HG03432 (cell line): ENCODE measurements at regions not wholly inside any gene's neighbourhood (a gene's known extent, or its start where the extent isn't known, plus 50 kb on each side); places are given as distances from the start of the nearest gene placed in this dataset.
"Not testable (repeated sequence)": the region's sequence is repeated elsewhere in the genome, so short reads cannot be mapped to it uniquely, and the experiment has no call there.

ENCODE experiments used
- ATAC-seq: cut with Tn5 transposase; IDR thresholded peaks from one replicate; pipeline ENCODE4 v1.9.1; 2021; ENCODE audit warnings: mild to moderate bottlenecking, moderate library complexity; ENCODE audit not compliant: unreplicated experiment

- ATAC-seq: no peak
These were observed 79.8 kb downstream of the ZNF92 start for GRCh38 chr7:65453341-65454030.

DNA sequence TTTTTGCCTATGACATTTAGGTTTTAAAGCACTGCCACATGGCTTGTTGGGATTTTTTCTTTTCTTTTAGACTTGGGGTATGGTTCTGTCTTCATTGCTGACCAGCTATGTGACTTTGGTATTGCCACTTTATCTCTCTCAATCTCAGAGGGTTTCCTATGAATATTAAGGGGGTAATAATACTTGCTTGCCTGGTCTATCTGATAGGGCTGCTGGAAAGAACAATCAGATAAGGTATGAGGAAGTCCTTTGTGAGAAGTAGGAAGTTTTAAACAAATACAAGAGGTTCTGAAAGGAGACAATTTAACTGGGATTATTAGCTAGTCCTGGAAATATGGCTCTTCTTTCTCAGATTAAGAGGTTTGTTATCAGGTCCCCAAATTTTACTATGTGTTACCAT lies 80.8 kb downstream of the ZNF92 start:
- no peak for ATAC-seq

GRCh38 chr7:65455050-65455449 lies 81.4 kb downstream of the ZNF92 start:
- not testable (repeated sequence) for ATAC-seq

GRCh38 chr7:65457705-65458104 lies 84.0 kb downstream of the ZNF92 start:
- no peak for ATAC-seq

DNA sequence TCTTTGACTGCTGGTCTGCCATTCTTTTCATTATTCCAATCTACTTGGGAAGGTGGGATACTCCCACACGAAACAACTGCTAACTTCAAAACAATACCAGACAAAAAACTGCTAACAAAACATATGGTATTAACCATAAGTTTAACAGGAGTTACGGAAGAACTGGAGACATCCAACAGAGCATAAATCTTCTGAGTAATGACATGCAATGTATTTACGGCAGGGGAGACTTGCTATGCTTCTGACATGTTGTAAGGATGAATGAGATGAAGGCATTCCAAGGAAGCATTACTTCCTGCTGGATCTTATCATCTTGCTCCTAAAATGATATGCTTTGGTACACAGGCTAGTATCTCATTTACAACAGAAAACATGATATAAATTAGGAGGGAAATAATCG lies 85.8 kb downstream of the ZNF92 start:
- ATAC-seq: no peak

GRCh38 chr7:65462148-65462716 lies 88.6 kb downstream of the ZNF92 start:
- ATAC-seq: no peak

DNA sequence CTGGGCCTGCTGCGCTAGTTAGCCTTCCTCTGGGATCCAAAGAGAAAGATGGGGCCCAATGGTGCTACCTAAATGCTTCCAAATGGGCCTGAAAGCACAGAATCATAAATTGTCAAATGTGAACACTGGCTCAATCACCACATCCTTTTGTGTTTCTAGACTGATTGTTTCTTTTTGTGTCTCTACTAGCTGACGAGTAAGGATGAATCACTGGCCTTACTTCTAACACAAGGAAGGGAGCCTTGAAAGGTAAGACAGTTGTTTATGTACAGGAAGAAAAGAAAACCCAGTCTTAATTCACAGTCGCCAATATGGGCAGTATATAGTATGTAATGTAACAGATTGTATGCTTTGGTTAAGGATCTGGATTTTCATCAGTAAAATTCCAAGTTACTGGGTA lies 89.5 kb downstream of the ZNF92 start:
- ATAC-seq: no peak

DNA sequence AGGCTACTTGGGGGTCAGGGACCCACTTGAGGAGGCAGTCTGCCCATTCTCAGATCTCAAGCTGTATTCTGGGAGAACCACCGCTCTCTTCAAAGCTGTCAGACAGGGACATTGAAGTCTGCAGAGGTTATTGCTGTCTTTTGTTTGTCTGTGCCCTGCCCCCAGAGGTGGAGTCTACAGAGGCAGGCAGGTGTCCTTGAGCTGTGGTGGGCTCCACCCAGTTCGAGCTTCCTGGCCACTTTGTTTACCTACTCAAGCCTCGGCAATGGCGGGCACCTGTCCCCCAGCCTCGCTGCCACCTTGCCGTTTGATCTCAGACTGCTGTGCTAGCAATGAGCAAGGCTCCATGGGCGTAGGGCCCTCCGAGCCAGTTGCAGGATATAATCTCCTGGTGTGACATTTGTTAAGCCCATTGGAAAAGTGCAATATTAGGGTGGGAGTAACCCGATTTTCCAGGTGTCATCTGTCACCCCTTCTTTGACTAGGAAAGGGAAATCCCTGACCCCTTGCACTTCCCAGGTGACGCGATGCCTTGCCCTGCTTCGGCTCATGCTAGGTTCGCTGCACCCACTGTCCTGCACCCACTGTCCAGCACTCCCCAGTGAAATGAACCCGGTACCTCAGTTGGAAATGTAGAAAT lies 96.4 kb downstream of the ZNF92 start:
- not testable (repeated sequence) for ATAC-seq

GRCh38 chr7:65471587-65471986 lies 97.9 kb downstream of the ZNF92 start:
- no peak for ATAC-seq

DNA sequence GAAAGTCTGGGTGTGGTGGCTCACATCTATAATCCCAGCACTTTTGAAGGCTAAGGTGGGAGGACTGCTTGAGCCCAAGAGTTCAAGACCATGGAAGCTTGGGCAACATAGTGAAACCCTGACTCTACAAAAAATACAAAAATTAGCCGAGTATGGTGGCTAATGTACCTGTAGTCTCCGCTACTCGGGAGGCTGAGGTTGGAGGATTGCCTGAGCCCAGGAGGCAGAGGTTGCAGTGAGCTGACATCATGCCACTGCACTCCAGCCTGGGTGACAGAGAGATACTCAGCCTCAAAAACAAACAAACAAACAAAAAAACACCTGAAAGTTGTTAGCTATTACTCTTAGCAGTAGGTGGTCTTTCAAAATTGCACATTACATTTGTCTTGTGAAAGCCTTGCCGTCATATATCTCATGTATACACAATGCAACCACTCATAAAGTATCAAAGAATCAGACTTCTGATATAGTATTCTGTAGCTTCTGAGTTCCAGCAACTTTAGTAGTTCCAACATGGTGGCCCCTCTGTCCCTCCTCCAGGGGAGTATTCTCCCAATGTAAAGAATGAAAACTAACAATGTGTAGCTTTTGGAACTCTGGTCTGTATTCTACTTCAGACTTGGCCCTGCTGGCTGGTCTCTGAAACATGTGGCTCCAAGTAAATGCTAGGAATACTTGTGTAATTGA lies 101.5 kb downstream of the ZNF92 start:
- ATAC-seq: peak; percentile 16

- ATAC-seq: peak; percentile 90
These were observed 102.2 kb downstream of the ZNF92 start for GRCh38 chr7:65475734-65476319.

GRCh38 chr7:65477326-65477725 lies 103.7 kb downstream of the ZNF92 start:
- ATAC-seq: no peak

- no peak for ATAC-seq
These were observed 115.7 kb downstream of the ZNF92 start for GRCh38 chr7:65489260-65489767.

DNA sequence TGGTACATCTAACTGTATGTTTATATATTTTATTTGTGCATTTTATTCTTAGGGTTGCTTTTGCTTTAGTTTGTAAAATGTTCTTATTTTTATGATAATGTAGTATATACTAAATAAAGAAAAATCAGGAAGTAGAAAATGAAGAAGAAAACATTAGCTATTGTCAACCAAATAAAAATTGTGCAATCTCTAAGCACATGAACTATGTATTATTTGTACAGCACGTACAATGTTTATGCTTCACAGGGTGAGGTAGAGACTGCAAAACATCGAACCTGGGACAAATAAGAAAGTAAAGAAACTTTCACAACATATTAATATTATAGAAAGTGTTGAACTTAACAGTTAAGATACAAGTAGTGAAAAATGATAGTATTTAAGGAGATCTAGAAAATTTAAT lies 123.0 kb downstream of the ZNF92 start:
- not testable (repeated sequence) for ATAC-seq

GRCh38 chr7:65503434-65504152 lies 129.9 kb downstream of the ZNF92 start:
- ATAC-seq: no peak

GRCh38 chr7:65504504-65505319 lies 131.1 kb downstream of the ZNF92 start:
- not testable (repeated sequence) for ATAC-seq

DNA sequence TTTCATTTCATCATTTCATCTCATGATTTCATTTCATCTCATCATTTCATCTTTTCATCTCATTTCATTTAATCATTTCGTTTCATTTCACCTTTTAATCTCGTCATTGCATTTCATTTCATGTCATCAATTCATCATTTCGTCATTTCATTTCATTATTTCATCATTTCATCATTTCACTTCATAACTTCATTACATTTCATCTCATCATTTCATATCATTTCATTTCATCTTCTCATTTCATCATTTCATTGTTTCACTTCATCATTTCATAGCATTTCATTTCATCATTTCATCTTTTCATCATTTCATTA lies 131.6 kb downstream of the ZNF92 start:
- not testable (repeated sequence) for ATAC-seq

DNA sequence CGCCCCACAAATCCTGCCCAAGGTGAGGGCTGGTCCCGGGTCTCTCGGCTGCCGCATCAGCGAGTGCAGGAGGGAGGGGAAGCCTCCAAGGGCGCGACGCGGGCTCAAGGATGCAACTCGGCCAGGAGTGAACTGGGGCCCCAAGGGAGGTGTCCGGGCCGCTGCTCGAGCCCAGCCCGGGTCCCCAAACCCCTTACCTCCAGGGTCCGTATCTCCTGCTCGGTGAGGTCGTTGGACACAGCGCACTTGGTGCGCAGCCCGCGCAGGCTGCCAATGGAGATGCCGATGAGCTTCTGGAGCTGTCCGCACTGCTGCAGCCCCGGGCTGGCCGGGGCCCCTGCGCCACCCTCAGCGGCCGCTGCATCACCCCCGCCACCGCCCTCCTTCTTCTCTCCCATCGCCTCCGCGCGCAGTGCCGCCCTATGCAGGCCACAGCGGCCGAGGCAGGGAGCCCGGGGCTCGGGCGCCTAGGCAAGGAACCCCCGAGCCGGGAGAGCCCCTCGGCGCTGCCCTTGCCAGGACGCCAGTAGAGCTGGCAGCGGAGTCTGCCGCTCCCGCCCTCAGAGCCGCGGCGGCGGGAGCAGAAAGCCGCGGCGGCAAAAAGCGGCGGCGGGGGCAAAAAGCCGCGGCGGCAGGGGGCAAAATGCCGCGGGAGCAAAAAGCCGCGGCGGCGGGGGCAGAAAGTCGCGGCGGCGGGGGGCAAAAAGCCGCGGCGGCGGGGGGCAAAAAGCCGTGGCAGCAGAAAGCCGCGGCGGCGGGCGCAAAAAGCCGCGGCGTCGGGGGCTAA lies 135.1 kb downstream of the ZNF92 start:
- not testable (repeated sequence) for ATAC-seq
